OCI-LY1 (cell line): ENCODE measurements at regions not wholly inside any gene's neighbourhood (a gene's known extent, or its start where the extent isn't known, plus 50 kb on each side); places are given as distances from the start of the nearest gene placed in this dataset.

Source experiments
- H2AFZ ChIP-seq: fragments of 200-600 bp; sonication (generic), shearing (Covaris generic); 2 replicates; pipeline ENCODE4 v1.6.0; 2014; ENCODE audit warnings: antibody characterized with exemption, mild to moderate bottlenecking, low read length
- H3F3A ChIP-seq: fragments of 200-600 bp; sonication (generic), shearing (Covaris generic); 2 replicates; pipeline ENCODE4 v1.6.0; 2014; ENCODE audit warnings: mild to moderate bottlenecking, antibody characterized with exemption, low read length, moderate library complexity; ENCODE audit not compliant: insufficient read depth
- H3K27ac ChIP-seq: fragments of 200-600 bp; sonication (generic); 2 replicates; pipeline ENCODE4 v1.5.1; 2014; ENCODE audit warnings: low read length, mixed run types, mild to moderate bottlenecking, low read depth; ENCODE audit not compliant: poor library complexity, severe bottlenecking
- H3K27me3 ChIP-seq: fragments of 200-600 bp; sonication (generic); 2 replicates; pipeline ENCODE4 v1.6.0; 2014; ENCODE audit warnings: antibody characterized with exemption, mild to moderate bottlenecking, low read length, moderate library complexity; ENCODE audit not compliant: insufficient read depth
- H3K36me3 ChIP-seq: fragments of 200-600 bp; sonication (generic); 2 replicates; pipeline ENCODE4 v1.6.1; 2014; ENCODE audit warnings: mild to moderate bottlenecking, antibody characterized with exemption, low read length, moderate library complexity, mixed read lengths; ENCODE audit not compliant: insufficient read depth
- H3K4me1 ChIP-seq: fragments of 200-600 bp; sonication (generic); 2 replicates; pipeline ENCODE4 v1.5.1; 2014; ENCODE audit warnings: mild to moderate bottlenecking, low read length, moderate library complexity; ENCODE audit not compliant: insufficient read depth, severe bottlenecking
- H3K4me2 ChIP-seq: fragments of 200-600 bp; sonication (generic), shearing (Covaris generic); 2 replicates; pipeline ENCODE4 v1.6.1; 2014; ENCODE audit warnings: low read length
- H3K4me3 ChIP-seq: fragments of 200-600 bp; sonication (generic); 2 replicates; pipeline ENCODE4 v1.5.1; 2014; ENCODE audit warnings: low read length, low read depth, mild to moderate bottlenecking, mixed read lengths; ENCODE audit not compliant: poor library complexity, severe bottlenecking
- H3K79me2 ChIP-seq: fragments of 200-600 bp; shearing (Covaris generic); 2 replicates; pipeline ENCODE4 v1.6.1; 2016; ENCODE audit warnings: mixed run types, low read length, mixed read lengths; ENCODE audit not compliant: insufficient read depth
- H3K9ac ChIP-seq: fragments of 200-600 bp; sonication (generic), shearing (Covaris generic); 2 replicates; pipeline ENCODE4 v1.6.1; 2014; ENCODE audit warnings: mild to moderate bottlenecking, low read length, mixed read lengths
- H3K9me2 ChIP-seq: fragments of 200-600 bp; sonication (generic), shearing (Covaris generic); 2 replicates; pipeline ENCODE4 v1.6.1; 2014; ENCODE audit warnings: low read depth, mild to moderate bottlenecking, low read length, mixed read lengths
- H3K9me3 ChIP-seq: fragments of 200-600 bp; shearing (Covaris generic); 2 replicates; pipeline ENCODE4 v1.6.1; 2014; ENCODE audit warnings: low read length, mixed read lengths
- H4K20me1 ChIP-seq: fragments of 200-600 bp; sonication (generic), shearing (Covaris generic); 2 replicates; pipeline ENCODE4 v1.6.0; 2016; ENCODE audit warnings: mild to moderate bottlenecking, low read length; ENCODE audit not compliant: insufficient read depth
- CTCF ChIP-seq: fragments of 200-600 bp; sonication (generic), shearing (Covaris generic); IDR thresholded peaks from 2 replicates; pipeline ENCODE4 v1.5.1; 2017; ENCODE audit warnings: mild to moderate bottlenecking, antibody characterized with exemption, low read length, moderate library complexity, mixed read lengths
- EZH2 ChIP-seq: fragments of 200-600 bp; sonication (generic), shearing (Covaris generic); IDR thresholded peaks from 2 replicates; pipeline ENCODE4 v1.8.0; 2017; ENCODE audit warnings: borderline replicate concordance, mixed run types, mild to moderate bottlenecking, antibody characterized with exemption, low read length, moderate library complexity, mixed read lengths

- no peak overlapping the region for H3K27ac ChIP-seq
- H3K9me3 ChIP-seq, result no peaks in the 10 kb centered on the region
- H3K79me2 ChIP-seq, result no peaks in the 10 kb centered on the region
- H3K36me3 ChIP-seq, result no peaks in the 10 kb centered on the region
- H4K20me1 ChIP-seq, result no peaks in the 10 kb centered on the region
- no peaks in the 10 kb centered on the region for H3K9me2 ChIP-seq
- H3K4me2 ChIP-seq, result no peak overlapping the region
- H3K27me3 ChIP-seq, result no peaks in the 10 kb centered on the region
- no peak overlapping the region for H3K9ac ChIP-seq
- no peak overlapping the region for H2AFZ ChIP-seq
- H3K4me3 ChIP-seq, result no peak overlapping the region
- H3K4me1 ChIP-seq, result no peaks in the 10 kb centered on the region
- TF ChIP-seq EZH2 (no peak), CTCF (no peak)
- no peaks in the 10 kb centered on the region for H3F3A ChIP-seq
These were observed 213.8 kb downstream of the HHIPL2 start for GRCh38 chr1:222334026-222334680.

GRCh38 chr1:222331765-222332164, 216.1 kb downstream of the HHIPL2 start:
- H3K4me2 ChIP-seq, result no peak overlapping the region
- H3K9me2 ChIP-seq, result no peaks in the 10 kb centered on the region
- H4K20me1 ChIP-seq, result no peaks in the 10 kb centered on the region
- TF ChIP-seq CTCF (no peak), EZH2 (no peak)
- no peaks in the 10 kb centered on the region for H3K79me2 ChIP-seq
- no peaks in the 10 kb centered on the region for H3K9me3 ChIP-seq
- H3K27ac ChIP-seq, result no peak overlapping the region
- no peaks in the 10 kb centered on the region for H3K4me1 ChIP-seq
- no peaks in the 10 kb centered on the region for H3F3A ChIP-seq
- H3K4me3 ChIP-seq, result no peak overlapping the region
- H3K9ac ChIP-seq, result no peak overlapping the region
- H3K36me3 ChIP-seq, result no peaks in the 10 kb centered on the region
- no peak overlapping the region for H2AFZ ChIP-seq
- H3K27me3 ChIP-seq, result no peaks in the 10 kb centered on the region

- Histone ChIP-seq H3K9ac (no peak overlapping the region), H3K4me1 (no peaks in the 10 kb centered on the region), H4K20me1 (no peaks in the 10 kb centered on the region), H2AFZ (no peak overlapping the region), H3K9me2 (no peaks in the 10 kb centered on the region), H3F3A (no peaks in the 10 kb centered on the region), H3K4me3 (no peak overlapping the region), H3K9me3 (no peaks in the 10 kb centered on the region), H3K4me2 (no peak overlapping the region), H3K36me3 (no peaks in the 10 kb centered on the region), H3K79me2 (no peaks in the 10 kb centered on the region), H3K27ac (no peak overlapping the region), H3K27me3 (no peaks in the 10 kb centered on the region)
- TF ChIP-seq CTCF (no peak), EZH2 (no peak)
These were observed 216.6 kb downstream of the HHIPL2 start for GRCh38 chr1:222331340-222331739.
